ENCODE measurements at regions not wholly inside any gene's neighbourhood (a gene's known extent, or its start where the extent isn't known, plus 50 kb on each side); places are given as distances from the start of the nearest gene placed in this dataset.

DNA sequence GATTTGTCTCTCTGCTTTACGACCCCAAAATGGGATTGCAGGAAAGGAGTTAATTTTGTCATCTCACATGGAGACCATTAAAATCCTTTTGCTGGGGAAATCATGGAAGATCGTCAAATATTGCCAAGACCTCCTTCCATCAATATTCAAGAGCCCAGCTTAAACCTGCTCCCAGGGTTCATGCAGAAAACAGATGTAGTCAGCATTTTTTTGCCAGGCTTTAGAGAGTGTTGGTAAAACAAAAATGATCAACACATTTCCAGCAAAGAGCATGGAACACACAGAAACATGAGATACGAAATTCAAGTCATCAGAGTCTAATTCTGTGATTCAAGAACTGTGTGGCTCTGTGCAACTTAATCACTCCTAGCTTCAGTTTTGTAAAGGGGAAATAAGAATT is 118.0 kb upstream of the ATP10A start:
- no peak overlapping the region for H3K4me3 ChIP-seq
- H3K4me1 ChIP-seq (replicated peaks) = no peaks in the 10 kb centered on the region
- H3K27me3 ChIP-seq (replicated peaks) = 0 out of 2 replicates have a peak, but pooled peaks cover 2% of the 10 kb centered on the region
- no peak for DNase-seq (ENCODE audit: low read depth in 1 of 2, low spot score in 2 of 2)
- no peaks in the 10 kb centered on the region for H3K36me3 ChIP-seq
- no peak overlapping the region for H3K27ac ChIP-seq
- H3K9me3 ChIP-seq (replicated peaks) = no peaks in the 10 kb centered on the region

DNA sequence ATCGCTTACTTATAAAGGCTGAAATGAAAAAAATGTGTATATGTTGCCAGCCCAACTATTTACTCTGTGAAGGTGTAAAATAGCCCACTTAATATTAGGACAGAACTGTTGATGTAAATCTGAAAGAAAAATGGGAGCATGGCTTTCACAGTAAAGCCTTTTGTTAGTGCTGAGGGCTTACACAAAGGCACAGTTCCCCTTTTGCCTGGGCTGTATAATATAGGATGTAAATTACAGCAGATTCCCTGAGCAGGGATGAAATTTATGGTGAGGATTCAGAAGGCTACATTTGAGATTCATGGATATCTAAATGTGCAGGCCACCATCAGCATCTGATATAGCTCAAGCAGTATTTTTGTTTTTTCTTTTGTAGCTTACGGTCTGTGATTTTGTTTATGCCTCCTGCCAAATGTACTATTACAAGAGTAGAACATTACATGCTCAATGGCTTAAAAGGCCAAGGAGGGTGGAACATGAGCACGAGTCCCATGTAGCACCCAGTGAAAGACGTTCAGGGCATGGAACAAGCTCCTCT is 109.1 kb upstream of the ATP10A start:
- no peak overlapping the region for H3K4me3 ChIP-seq
- H3K9me3 ChIP-seq (replicated peaks) = no peaks in the 10 kb centered on the region
- H3K27me3 ChIP-seq (replicated peaks) = no peaks in the 10 kb centered on the region; the same call in 1 of the 2 replicates
- H3K4me1 ChIP-seq (replicated peaks) = no peaks in the 10 kb centered on the region; the same call in 1 of the 2 replicates
- H3K27ac ChIP-seq = no peak overlapping the region
- DNase-seq (ENCODE audit: low read depth in 1 of 2, low spot score in 2 of 2) = no peak
- no peaks in the 10 kb centered on the region for H3K36me3 ChIP-seq

DNA sequence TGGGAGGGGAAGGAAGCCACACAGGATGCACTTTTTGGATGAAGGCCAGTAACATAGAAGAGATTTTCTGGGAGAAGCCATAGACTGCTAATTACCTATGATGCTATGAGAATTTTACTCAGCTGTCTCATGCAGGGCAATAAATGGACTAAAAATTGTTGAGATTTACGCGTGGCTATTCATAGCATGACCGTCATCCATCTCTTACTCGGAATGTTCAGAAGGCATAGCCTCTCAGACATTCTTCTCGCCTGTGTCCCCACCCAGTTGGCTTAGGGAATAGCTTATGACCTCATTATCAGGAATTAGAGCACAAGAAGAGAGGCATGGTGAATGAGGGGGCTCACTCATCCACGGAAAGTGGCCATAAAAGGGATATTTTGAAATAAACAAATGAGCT is 107.9 kb upstream of the ATP10A start:
- no peaks in the 10 kb centered on the region for H3K9me3 ChIP-seq (replicated peaks)
- H3K4me1 ChIP-seq (replicated peaks) = no peaks in the 10 kb centered on the region; the same call in 1 of the 2 replicates
- H3K36me3 ChIP-seq = no peaks in the 10 kb centered on the region
- H3K27ac ChIP-seq = no peak overlapping the region
- no peak overlapping the region for H3K4me3 ChIP-seq
- no peaks in the 10 kb centered on the region; the same call in 1 of the 2 replicates for H3K27me3 ChIP-seq (replicated peaks)
- peak in 1 of 2 experiments; percentile 6 for DNase-seq (ENCODE audit: low read depth in 1 of 2, low spot score in 2 of 2)

- Histone ChIP-seq H3K36me3 (no peaks in the 10 kb centered on the region), H3K4me3 (no peak overlapping the region), H3K4me1 (replicated peaks) (no peaks in the 10 kb centered on the region; the same call in 1 of the 2 replicates), H3K27ac (no peak overlapping the region), H3K27me3 (replicated peaks) (no peaks in the 10 kb centered on the region), H3K9me3 (replicated peaks) (no peaks in the 10 kb centered on the region)
- no peak for DNase-seq (ENCODE audit: low read depth in 1 of 2, low spot score in 2 of 2)
These were observed 106.8 kb upstream of the ATP10A start for GRCh38 chr15:25969886-25970285.

- no peaks in the 10 kb centered on the region for H3K9me3 ChIP-seq (replicated peaks)
- H3K4me1 ChIP-seq (replicated peaks) = no peaks in the 10 kb centered on the region; the same call in 1 of the 2 replicates
- DNase-seq (ENCODE audit: low read depth in 1 of 2, low spot score in 2 of 2) = peak in 1 of 2 experiments; percentile 41
- H3K4me3 ChIP-seq = no peak overlapping the region
- H3K36me3 ChIP-seq = no peaks in the 10 kb centered on the region
- H3K27me3 ChIP-seq (replicated peaks) = no peaks in the 10 kb centered on the region
- no peak overlapping the region; the same call in 1 of the 2 replicates for H3K27ac ChIP-seq
These were observed 104.0 kb upstream of the ATP10A start for GRCh38 chr15:25967116-25967515.

DNA sequence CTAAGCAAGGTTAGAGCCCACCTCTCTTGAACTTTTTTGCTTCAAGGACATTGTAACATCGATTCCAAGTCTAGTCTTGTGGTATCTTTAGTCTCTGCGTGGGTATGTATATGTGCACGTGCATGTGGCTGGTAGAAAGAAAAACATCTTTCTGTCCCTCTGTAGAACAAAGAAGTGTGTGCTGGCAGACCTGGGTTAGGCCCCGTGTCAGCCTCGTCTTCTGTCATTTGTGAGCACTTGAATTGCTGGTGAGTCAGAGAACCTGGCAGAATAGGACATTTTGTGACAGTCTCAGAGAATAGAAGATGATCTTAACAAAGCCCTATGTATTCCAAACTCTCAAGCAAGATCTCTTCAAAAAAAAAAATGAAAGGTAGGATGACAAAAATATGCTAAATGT is 102.2 kb upstream of the ATP10A start:
- no peak for DNase-seq (ENCODE audit: low read depth in 1 of 2, low spot score in 2 of 2)
- no peak overlapping the region for H3K4me3 ChIP-seq
- H3K4me1 ChIP-seq (replicated peaks) = no peaks in the 10 kb centered on the region; the same call in 1 of the 2 replicates
- no peaks in the 10 kb centered on the region for H3K36me3 ChIP-seq
- H3K9me3 ChIP-seq (replicated peaks) = no peaks in the 10 kb centered on the region
- no peaks in the 10 kb centered on the region for H3K27me3 ChIP-seq (replicated peaks)
- H3K27ac ChIP-seq = no peak overlapping the region

GRCh38 chr15:25960273-25960672 is 97.1 kb upstream of the ATP10A start:
- Histone ChIP-seq H3K27ac (no peak overlapping the region), H3K4me1 (replicated peaks) (no peaks in the 10 kb centered on the region), H3K4me3 (no peak overlapping the region), H3K27me3 (replicated peaks) (no peaks in the 10 kb centered on the region), H3K9me3 (replicated peaks) (no peaks in the 10 kb centered on the region; the same call in 1 of the 2 replicates), H3K36me3 (no peaks in the 10 kb centered on the region)
- no peak for DNase-seq (ENCODE audit: low read depth in 1 of 2, low spot score in 2 of 2)

DNA sequence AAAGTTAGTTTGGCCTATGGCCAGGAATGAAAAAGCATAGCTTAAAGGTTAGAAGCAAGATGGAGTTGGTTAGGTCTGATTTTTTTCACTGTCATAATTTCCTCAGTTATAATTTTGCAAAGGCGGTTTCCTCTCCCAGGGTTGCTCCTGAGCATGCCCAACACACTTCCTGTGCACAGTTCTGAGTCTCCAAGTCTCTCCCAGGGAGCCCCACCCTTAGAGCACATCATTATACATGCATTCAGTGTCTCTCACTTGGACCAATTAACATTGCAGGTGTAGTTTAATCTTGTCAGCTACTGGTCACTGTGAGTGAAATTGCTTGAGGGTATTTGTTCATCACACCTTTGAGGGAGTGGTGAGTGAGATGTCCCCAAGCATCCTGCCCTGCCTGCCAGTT is 96.0 kb upstream of the ATP10A start:
- Histone ChIP-seq H3K27ac (no peak overlapping the region), H3K27me3 (replicated peaks) (no peaks in the 10 kb centered on the region), H3K36me3 (no peaks in the 10 kb centered on the region), H3K9me3 (replicated peaks) (no peaks in the 10 kb centered on the region; the same call in 1 of the 2 replicates), H3K4me1 (replicated peaks) (no peaks in the 10 kb centered on the region), H3K4me3 (no peak overlapping the region)
- no peak for DNase-seq (ENCODE audit: low read depth in 1 of 2, low spot score in 2 of 2)

DNA sequence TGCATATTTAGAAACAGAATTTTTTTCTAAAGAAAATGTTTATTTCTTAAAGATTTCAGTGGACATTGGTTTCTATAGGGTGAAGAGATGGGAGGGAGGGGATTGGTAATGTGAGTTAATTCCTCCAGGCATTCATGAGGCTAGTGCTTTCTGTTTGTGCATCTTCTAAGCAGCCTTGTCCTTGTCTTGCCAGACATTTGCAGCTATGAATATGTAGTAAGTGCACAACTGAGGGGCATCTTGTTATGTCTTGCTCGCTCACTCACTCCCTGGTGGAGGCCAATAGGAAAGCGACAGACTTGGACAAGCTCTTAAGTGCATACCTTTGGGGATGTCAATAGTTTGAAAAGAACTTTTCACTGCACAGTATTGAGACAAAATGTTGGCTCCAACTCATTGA is 92.5 kb upstream of the ATP10A start:
- DNase-seq (ENCODE audit: low read depth in 1 of 2, low spot score in 2 of 2) = no peak
- Histone ChIP-seq H3K4me1 (replicated peaks) (no peaks in the 10 kb centered on the region), H3K4me3 (no peak overlapping the region), H3K9me3 (replicated peaks) (no peaks in the 10 kb centered on the region; the same call in 1 of the 2 replicates), H3K27ac (no peak overlapping the region), H3K27me3 (replicated peaks) (no peaks in the 10 kb centered on the region), H3K36me3 (no peaks in the 10 kb centered on the region)

- Histone ChIP-seq H3K36me3 (no peaks in the 10 kb centered on the region), H3K4me1 (replicated peaks) (no peaks in the 10 kb centered on the region), H3K9me3 (replicated peaks) (no peaks in the 10 kb centered on the region; the same call in 1 of the 2 replicates), H3K4me3 (no peak overlapping the region), H3K27me3 (replicated peaks) (no peaks in the 10 kb centered on the region), H3K27ac (no peak overlapping the region)
- DNase-seq (ENCODE audit: low read depth in 1 of 2, low spot score in 2 of 2) = no peak
These were observed 91.3 kb upstream of the ATP10A start for GRCh38 chr15:25954398-25954797.

GRCh38 chr15:25950014-25950413 is 86.9 kb upstream of the ATP10A start:
- DNase-seq (ENCODE audit: low read depth in 1 of 2, low spot score in 2 of 2) = no peak

GRCh38 chr15:25947323-25948314 is 84.5 kb upstream of the ATP10A start:
- Histone ChIP-seq H3K4me3 (no peak overlapping the region), H3K27me3 (replicated peaks) (no peaks in the 10 kb centered on the region), H3K27ac (no peak overlapping the region), H3K36me3 (no peaks in the 10 kb centered on the region), H3K9me3 (replicated peaks) (no peaks in the 10 kb centered on the region), H3K4me1 (replicated peaks) (peaks cover 5% of the 10 kb centered on the region; the same call in 1 of the 2 replicates)
- peak in 1 of 2 experiments; percentile 37 for DNase-seq (ENCODE audit: low read depth in 1 of 2, low spot score in 2 of 2)

More at GRCh38 chr15:25950014-25950413, 86.9 kb upstream of the ATP10A start:
- H3K27ac ChIP-seq = no peak overlapping the region
- H3K9me3 ChIP-seq (replicated peaks) = no peaks in the 10 kb centered on the region
- no peak overlapping the region for H3K4me3 ChIP-seq
- H3K36me3 ChIP-seq = no peaks in the 10 kb centered on the region
- peaks cover 5% of the 10 kb centered on the region; the same call in 1 of the 2 replicates for H3K4me1 ChIP-seq (replicated peaks)
- no peaks in the 10 kb centered on the region for H3K27me3 ChIP-seq (replicated peaks)

DNA sequence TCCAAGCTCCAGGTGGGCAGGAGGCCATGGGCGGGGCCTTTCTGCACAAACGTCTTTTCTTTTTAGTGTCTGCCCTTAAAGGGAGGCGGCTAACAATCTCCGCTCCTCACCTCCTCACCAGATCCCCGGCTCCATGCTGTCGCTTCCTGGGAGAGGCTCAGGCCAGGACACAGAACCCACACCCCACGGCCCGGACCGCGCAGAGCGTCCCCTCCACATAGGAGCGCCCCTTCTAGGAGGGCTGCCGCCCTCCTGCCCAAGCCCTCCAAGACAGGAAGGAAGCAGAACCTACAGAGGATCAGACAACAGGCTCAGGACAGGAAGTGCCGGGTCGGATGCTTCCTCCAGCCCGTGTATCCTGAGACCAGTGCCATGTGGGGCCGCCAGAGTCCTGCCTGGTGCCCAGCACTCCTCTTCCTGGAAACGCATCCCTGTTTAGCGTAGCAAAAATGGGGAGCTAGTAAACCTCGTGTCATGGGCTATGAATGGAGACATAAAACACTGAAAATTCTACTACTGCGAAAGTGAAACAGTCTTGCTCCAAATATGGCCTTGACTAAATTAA is 83.2 kb upstream of the ATP10A start:
- no peak for DNase-seq (ENCODE audit: low read depth in 1 of 2, low spot score in 2 of 2)
- Histone ChIP-seq H3K4me1 (replicated peaks) (peaks cover 5% of the 10 kb centered on the region; the same call in 1 of the 2 replicates), H3K27me3 (replicated peaks) (no peaks in the 10 kb centered on the region), H3K27ac (no peak overlapping the region), H3K36me3 (no peaks in the 10 kb centered on the region), H3K4me3 (no peak overlapping the region), H3K9me3 (replicated peaks) (no peaks in the 10 kb centered on the region)

GRCh38 chr15:25944386-25944785 is 81.3 kb upstream of the ATP10A start:
- Histone ChIP-seq H3K4me3 (no peak overlapping the region), H3K36me3 (no peaks in the 10 kb centered on the region), H3K4me1 (replicated peaks) (peaks cover 5% of the 10 kb centered on the region; the same call in 1 of the 2 replicates), H3K27me3 (replicated peaks) (no peaks in the 10 kb centered on the region), H3K27ac (no peak overlapping the region), H3K9me3 (replicated peaks) (no peaks in the 10 kb centered on the region)
- no peak for DNase-seq (ENCODE audit: low read depth in 1 of 2, low spot score in 2 of 2)

All from SJSA1 (cell line).